ENCODE measurements at regions not wholly inside any gene's neighbourhood (a gene's known extent, or its start where the extent isn't known, plus 50 kb on each side); places are given as distances from the start of the nearest gene placed in this dataset.

GRCh38 chr4:17220816-17221215 lies 291.1 kb downstream of the QDPR start:
- Mint-ChIP-seq H3K27ac (peak overlapping the region in 1 of 3 experiments; percentile 19), H3K4me1 (peaks cover 4% of the 10 kb centered on the region), H3K9me3 (peaks cover 13% of the 10 kb centered on the region), H3K36me3 (ENCODE audit: low read depth) (no peaks in the 10 kb centered on the region), H3K4me3 (no peak overlapping the region), H3K27me3 (ENCODE audit: low read depth) (no peaks in the 10 kb centered on the region)
- TF ChIP-seq, protein P1, sequence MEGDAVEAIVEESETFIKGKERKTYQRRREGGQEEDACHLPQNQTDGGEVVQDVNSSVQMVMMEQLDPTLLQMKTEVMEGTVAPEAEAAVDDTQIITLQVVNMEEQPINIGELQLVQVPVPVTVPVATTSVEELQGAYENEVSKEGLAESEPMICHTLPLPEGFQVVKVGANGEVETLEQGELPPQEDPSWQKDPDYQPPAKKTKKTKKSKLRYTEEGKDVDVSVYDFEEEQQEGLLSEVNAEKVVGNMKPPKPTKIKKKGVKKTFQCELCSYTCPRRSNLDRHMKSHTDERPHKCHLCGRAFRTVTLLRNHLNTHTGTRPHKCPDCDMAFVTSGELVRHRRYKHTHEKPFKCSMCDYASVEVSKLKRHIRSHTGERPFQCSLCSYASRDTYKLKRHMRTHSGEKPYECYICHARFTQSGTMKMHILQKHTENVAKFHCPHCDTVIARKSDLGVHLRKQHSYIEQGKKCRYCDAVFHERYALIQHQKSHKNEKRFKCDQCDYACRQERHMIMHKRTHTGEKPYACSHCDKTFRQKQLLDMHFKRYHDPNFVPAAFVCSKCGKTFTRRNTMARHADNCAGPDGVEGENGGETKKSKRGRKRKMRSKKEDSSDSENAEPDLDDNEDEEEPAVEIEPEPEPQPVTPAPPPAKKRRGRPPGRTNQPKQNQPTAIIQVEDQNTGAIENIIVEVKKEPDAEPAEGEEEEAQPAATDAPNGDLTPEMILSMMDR (IDR thresholded peaks at IDR 0.05; ENCODE audit: unreplicated experiment in 3 of 3) = no peak

GRCh38 chr4:17218786-17219185 lies 293.1 kb downstream of the QDPR start:
- TF ChIP-seq, protein P1 (IDR thresholded peaks at IDR 0.05; ENCODE audit: unreplicated experiment in 3 of 3) = no peak
- Mint-ChIP-seq H3K36me3 (ENCODE audit: low read depth) (no peaks in the 10 kb centered on the region), H3K27ac (no peak overlapping the region), H3K4me3 (no peak overlapping the region), H3K4me1 (peaks cover 4% of the 10 kb centered on the region), H3K27me3 (ENCODE audit: low read depth) (no peaks in the 10 kb centered on the region), H3K9me3 (peaks cover 20% of the 10 kb centered on the region)

DNA sequence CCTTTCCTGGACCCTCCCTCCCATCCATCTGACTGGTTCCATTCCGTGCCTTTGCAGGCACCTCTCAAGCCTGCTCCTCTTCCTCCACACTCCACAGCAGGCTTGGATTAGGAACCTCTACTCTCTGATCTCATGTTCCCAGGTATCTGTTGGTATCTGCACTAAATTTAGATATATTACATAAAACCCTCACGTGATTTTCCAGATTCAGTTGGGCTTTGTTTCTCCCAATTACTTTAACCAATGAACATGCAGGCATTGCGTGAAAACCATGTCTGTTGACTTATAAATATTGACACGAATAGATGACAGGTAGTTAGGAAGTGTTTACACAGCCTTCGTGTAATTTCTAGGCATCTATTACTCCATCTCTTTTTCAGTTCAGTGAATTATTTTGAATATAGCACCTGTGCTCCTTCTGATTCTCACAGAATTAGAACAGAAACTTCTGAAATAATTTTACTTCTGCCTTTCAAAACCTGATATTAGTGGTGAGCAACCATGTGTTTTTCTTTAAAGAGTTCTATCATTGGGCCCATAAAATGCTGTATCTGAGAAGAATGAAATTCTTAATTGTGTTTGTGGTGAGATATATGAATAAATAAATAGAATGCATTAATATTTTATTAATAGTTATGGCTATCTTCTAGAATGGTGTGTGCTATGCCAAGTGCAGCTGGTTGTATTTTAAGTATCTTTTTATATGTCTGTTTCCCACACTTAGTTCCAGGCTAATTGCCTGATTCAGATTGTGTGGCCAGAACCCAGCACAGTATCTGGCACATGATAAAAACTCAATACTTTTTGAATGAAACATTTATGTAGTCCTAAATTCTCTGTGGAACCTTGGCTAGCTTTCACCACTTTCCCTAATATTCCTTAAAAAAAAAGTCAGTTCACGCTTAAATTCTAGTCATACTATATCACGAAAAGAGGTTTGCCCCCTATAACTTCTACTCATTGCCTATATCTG lies 304.8 kb downstream of the QDPR start:
- no peak overlapping the region for H3K27ac Mint-ChIP-seq
- no peak overlapping the region for H3K4me3 Mint-ChIP-seq
- TF ChIP-seq, protein P1 (IDR thresholded peaks at IDR 0.05; ENCODE audit: unreplicated experiment in 3 of 3) = no peak
- H3K4me1 Mint-ChIP-seq = peaks cover 33% of the 10 kb centered on the region
- peaks cover 14% of the 10 kb centered on the region for H3K9me3 Mint-ChIP-seq
- H3K27me3 Mint-ChIP-seq (ENCODE audit: low read depth) = no peaks in the 10 kb centered on the region
- no peaks in the 10 kb centered on the region for H3K36me3 Mint-ChIP-seq (ENCODE audit: low read depth)

DNA sequence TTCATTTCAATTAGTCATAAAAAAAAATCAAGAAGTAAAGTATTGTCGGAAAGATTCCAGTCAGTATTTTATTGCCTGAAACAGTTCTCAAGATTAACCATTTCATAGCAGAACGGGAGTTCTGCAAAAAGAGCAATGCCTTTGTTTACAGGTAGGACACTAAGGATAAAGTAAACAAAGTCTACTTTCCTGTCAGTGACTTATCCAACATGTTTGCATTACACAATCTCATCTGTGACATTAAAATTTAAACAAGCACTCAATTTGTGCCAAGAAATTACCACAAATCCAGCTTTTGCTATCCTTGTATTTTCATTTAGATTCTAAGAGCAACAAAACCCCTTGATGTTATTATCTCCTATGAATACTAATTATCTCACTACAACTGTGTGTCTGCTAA lies 306.5 kb upstream of the LDB2 start:
- H3K4me1 Mint-ChIP-seq = peaks cover 30% of the 10 kb centered on the region
- TF ChIP-seq, protein P1 (IDR thresholded peaks at IDR 0.05; ENCODE audit: unreplicated experiment in 3 of 3) = no peak

DNA sequence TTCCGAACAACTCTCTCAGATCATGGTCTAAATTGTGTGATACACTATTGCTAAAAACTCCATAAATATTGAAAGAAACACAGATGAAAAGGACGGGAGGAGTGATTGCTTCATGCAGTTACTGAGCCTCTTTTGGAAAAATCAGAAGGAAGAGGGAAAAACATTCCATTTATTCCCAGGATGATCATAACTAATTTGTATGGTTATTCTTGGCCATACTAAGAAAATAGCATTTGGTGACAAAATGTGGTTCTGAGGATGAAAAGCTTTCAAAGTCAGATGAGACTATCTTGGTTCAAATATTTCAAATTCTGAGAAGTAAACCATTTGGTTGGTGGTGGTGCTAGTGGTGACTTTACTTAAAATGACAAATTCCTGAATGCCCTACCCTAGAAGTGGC lies 305.4 kb upstream of the LDB2 start:
- Mint-ChIP-seq H3K36me3 (ENCODE audit: low read depth) (no peaks in the 10 kb centered on the region), H3K9me3 (peaks cover 14% of the 10 kb centered on the region), H3K27ac (peak overlapping the region in 1 of 3 experiments; percentile 65), H3K27me3 (ENCODE audit: low read depth) (no peaks in the 10 kb centered on the region), H3K4me1 (peaks cover 29% of the 10 kb centered on the region), H3K4me3 (no peak overlapping the region)
- TF ChIP-seq, protein P1 (IDR thresholded peaks at IDR 0.05; ENCODE audit: unreplicated experiment in 3 of 3) = no peak

More for the DNA sequence above, 306.5 kb upstream of the LDB2 start:
- Mint-ChIP-seq H3K36me3 (ENCODE audit: low read depth) (no peaks in the 10 kb centered on the region), H3K27me3 (ENCODE audit: low read depth) (no peaks in the 10 kb centered on the region), H3K27ac (peak overlapping the region; percentile 27 to 65 (median 40)), H3K4me3 (no peak overlapping the region), H3K9me3 (peaks cover 11% of the 10 kb centered on the region)

All from nephron (organoid).